HG03432 (cell line): ENCODE measurements at regions not wholly inside any gene's neighbourhood (a gene's known extent, or its start where the extent isn't known, plus 50 kb on each side); places are given as distances from the start of the nearest gene placed in this dataset.

ENCODE experiments used
- ATAC-seq: cut with Tn5 transposase; IDR thresholded peaks from one replicate; pipeline ENCODE4 v1.9.1; 2021; ENCODE audit warnings: mild to moderate bottlenecking, moderate library complexity; ENCODE audit not compliant: unreplicated experiment

- no peak for ATAC-seq
Observed at GRCh38 chr10:4456279-4456678, 369.7 kb upstream of the AKR1E2 start.

GRCh38 chr10:4453950-4454349 is 372.1 kb upstream of the AKR1E2 start:
- ATAC-seq, result no peak

- ATAC-seq, result no peak
Observed at GRCh38 chr10:4453276-4453675, 372.7 kb upstream of the AKR1E2 start.

- no peak for ATAC-seq
Observed at GRCh38 chr10:4450981-4451908, 374.8 kb upstream of the AKR1E2 start.

- no peak for ATAC-seq
Observed at GRCh38 chr10:4450169-4450568, 375.8 kb upstream of the AKR1E2 start.

- ATAC-seq, result no peak
Observed at GRCh38 chr10:4448030-4448429, 378.0 kb upstream of the AKR1E2 start.

- ATAC-seq, result no peak
Observed at GRCh38 chr10:4443419-4443818, 382.6 kb upstream of the AKR1E2 start.

GRCh38 chr10:4442296-4442695 is 383.7 kb upstream of the AKR1E2 start:
- no peak for ATAC-seq

GRCh38 chr10:4440260-4440659 is 385.7 kb upstream of the AKR1E2 start:
- ATAC-seq, result no peak

GRCh38 chr10:4437791-4438190 is 388.2 kb upstream of the AKR1E2 start:
- no peak for ATAC-seq

- no peak for ATAC-seq
Observed at GRCh38 chr10:4437061-4437460, 388.9 kb upstream of the AKR1E2 start.

GRCh38 chr10:4436103-4436502 is 389.9 kb upstream of the AKR1E2 start:
- no peak for ATAC-seq

- ATAC-seq, result no peak
Observed at GRCh38 chr10:4434516-4435071, 391.4 kb upstream of the AKR1E2 start.

- no peak for ATAC-seq
Observed at GRCh38 chr10:4434105-4434504, 391.9 kb upstream of the AKR1E2 start.

GRCh38 chr10:4431114-4431863 is 394.7 kb upstream of the AKR1E2 start:
- no peak for ATAC-seq

- ATAC-seq, result no peak
Observed at GRCh38 chr10:4429571-4429970, 396.4 kb upstream of the AKR1E2 start.

GRCh38 chr10:4427532-4427931 is 398.5 kb upstream of the AKR1E2 start:
- no peak for ATAC-seq

- ATAC-seq, result no peak
Observed at GRCh38 chr10:4426866-4427265, 399.1 kb upstream of the AKR1E2 start.

GRCh38 chr10:4409319-4409718 is 416.7 kb upstream of the AKR1E2 start:
- ATAC-seq, result no peak

- no peak for ATAC-seq
Observed at GRCh38 chr10:4407783-4408182, 418.2 kb upstream of the AKR1E2 start.

- ATAC-seq, result no peak
Observed at GRCh38 chr10:4405828-4406227, 420.2 kb upstream of the AKR1E2 start.
